ENCODE measurements at regions not wholly inside any gene's neighbourhood (a gene's known extent, or its start where the extent isn't known, plus 50 kb on each side); places are given as distances from the start of the nearest gene placed in this dataset.

GRCh38 chr2:52347292-52347691 lies 1315.4 kb upstream of the NRXN1 start:
- no peak overlapping the region for H3K27ac ChIP-seq
- TF ChIP-seq CTCF (IDR thresholded peaks at IDR 0.05), result no peak
- no peak overlapping the region for H3K4me3 ChIP-seq
- no peak for DNase-seq (ENCODE audit: low spot score)

DNA sequence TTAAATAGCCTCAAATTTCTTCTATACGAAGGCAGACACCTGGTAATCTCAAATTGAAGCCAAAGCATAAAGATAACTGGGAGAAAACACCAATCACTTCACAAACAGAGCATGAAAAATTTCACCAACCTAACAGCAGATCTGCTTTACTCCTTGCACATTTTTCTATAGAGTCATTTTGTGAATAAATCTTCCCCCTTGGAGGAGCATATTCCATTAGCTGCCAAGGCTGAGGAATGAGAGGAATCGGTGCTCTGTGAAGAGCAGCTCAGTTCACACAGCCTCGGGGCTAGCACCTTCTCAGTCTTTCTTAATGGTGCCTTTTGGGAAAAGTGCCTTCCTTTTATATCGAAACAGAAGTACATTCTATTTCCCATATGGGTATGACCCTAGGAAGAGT lies 1313.7 kb upstream of the NRXN1 start:
- TF ChIP-seq CTCF (IDR thresholded peaks at IDR 0.05), result no peak
- no peak overlapping the region for H3K4me3 ChIP-seq
- no peak for DNase-seq (ENCODE audit: low spot score)
- H3K27ac ChIP-seq, result no peak overlapping the region

- no peak for DNase-seq (ENCODE audit: low spot score)
- Histone ChIP-seq H3K27ac (no peak overlapping the region), H3K4me3 (no peak overlapping the region)
- TF ChIP-seq CTCF (IDR thresholded peaks at IDR 0.05), result no peak
Observed at GRCh38 chr2:52345082-52345481, 1313.2 kb upstream of the NRXN1 start.

- Histone ChIP-seq H3K27ac (no peak overlapping the region), H3K4me3 (no peak overlapping the region)
- DNase-seq (ENCODE audit: low spot score), result no peak
- TF ChIP-seq CTCF (IDR thresholded peaks at IDR 0.05), result no peak
Observed at GRCh38 chr2:52343706-52344266, 1311.9 kb upstream of the NRXN1 start.

DNA sequence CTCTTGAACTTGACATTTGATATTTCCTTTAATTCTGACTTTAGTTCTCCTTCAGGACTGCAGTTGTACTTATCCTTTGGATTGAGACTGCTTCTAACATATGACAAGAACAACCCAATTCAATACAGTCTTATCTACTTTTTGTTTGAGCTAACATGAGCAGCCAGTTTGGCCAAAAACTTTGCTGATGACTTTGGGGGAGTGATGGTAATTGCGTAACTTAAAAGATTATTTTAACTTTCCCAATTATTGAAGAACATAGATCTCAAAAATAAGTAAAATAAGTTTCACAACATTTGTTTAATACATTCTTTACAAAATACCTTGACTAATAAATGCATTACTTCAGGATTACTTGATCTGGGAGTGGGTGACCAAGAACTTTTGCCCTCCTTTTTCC lies 1311.1 kb upstream of the NRXN1 start:
- no peak for TF ChIP-seq CTCF (IDR thresholded peaks at IDR 0.05)
- no peak overlapping the region for H3K27ac ChIP-seq
- no peak for DNase-seq (ENCODE audit: low spot score)
- H3K4me3 ChIP-seq, result no peak overlapping the region

- Histone ChIP-seq H3K4me3 (no peak overlapping the region), H3K27ac (no peak overlapping the region)
- DNase-seq (ENCODE audit: low spot score), result no peak
- TF ChIP-seq CTCF (IDR thresholded peaks at IDR 0.05), result no peak
Observed at GRCh38 chr2:52342458-52342857, 1310.5 kb upstream of the NRXN1 start.

GRCh38 chr2:52341732-52342131 lies 1309.8 kb upstream of the NRXN1 start:
- DNase-seq (ENCODE audit: low spot score), result no peak
- TF ChIP-seq CTCF (IDR thresholded peaks at IDR 0.05), result no peak
- H3K27ac ChIP-seq, result no peak overlapping the region
- H3K4me3 ChIP-seq, result no peak overlapping the region
